NCI-H1436 (cell line): ENCODE measurements at regions not wholly inside any gene's neighbourhood (a gene's known extent, or its start where the extent isn't known, plus 50 kb on each side); places are given as distances from the start of the nearest gene placed in this dataset.

ENCODE experiments used
- DNase-seq: peaks from one replicate; lab custom pipeline; 2025; lab: John Stamatoyannopoulos, UW

GRCh38 chr13:86946734-86947133 is 724.4 kb upstream of the SLITRK5 start:
- DNase-seq, result no peak

GRCh38 chr13:86954341-86954740 is 716.8 kb upstream of the SLITRK5 start:
- no peak for DNase-seq

- DNase-seq, result no peak
Measured at GRCh38 chr13:86960876-86961275, 710.3 kb upstream of the SLITRK5 start.

- no peak for DNase-seq
Measured at GRCh38 chr13:86974251-86974994, 696.7 kb upstream of the SLITRK5 start.

DNA sequence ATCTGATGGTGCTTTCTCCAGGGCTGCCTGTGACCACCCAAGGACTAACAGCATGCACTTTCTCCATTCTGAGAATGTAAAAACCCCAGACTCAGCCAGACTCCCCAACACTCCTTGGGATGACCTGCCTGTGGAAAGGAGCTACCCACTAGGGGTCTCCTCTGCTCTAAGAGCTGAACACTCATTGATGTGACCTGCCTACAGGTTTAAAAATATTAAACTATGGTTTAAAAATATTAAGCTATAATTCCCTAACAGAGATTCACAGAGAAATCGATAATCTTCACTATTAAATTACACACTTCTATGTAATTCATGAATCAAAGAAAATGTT is 696.2 kb upstream of the SLITRK5 start:
- DNase-seq, result no peak

GRCh38 chr13:86976521-86977324 is 694.4 kb upstream of the SLITRK5 start:
- DNase-seq, result no peak

GRCh38 chr13:86986448-86986847 is 684.7 kb upstream of the SLITRK5 start:
- no peak for DNase-seq

- no peak for DNase-seq
Measured at GRCh38 chr13:86992251-86992650, 678.9 kb upstream of the SLITRK5 start.

DNA sequence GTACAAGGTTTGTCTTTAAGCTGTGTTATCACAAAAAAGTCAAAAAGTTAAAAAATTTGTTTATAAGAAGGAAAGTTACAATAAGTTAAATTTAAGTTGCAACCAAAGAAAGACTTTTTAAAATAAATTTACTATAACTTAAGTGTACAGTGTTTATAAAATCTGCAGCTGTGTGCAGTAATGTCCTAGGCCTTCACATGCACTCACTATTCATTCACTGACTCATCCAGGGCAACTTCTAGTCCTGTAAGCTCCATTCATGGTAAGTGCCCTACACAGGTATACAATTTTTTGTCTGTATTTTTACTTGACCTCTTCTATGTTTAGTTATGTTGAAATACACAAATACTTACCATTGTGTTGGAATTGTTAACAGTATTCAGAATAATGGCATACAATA is 667.9 kb upstream of the SLITRK5 start:
- DNase-seq, result no peak

DNA sequence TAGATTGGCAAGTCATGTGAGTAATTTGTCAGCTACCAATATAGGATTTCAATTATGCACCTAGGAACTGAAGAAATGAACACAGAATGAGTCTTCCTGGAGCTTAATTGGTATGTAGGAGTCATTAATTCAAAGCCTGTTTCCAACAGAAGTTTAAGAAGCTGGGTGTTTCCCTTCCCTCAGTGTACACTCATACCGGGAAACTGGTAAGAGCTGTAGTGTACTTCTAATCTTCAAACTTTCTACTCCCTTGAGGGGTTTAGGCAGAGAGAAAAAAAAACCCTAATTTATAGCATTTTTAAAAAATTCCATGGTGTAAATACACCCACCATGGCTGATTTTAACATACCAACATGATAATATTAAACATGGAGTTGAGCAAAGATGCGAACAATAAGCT is 665.7 kb upstream of the SLITRK5 start:
- DNase-seq, result no peak

GRCh38 chr13:87035526-87035925 is 635.6 kb upstream of the SLITRK5 start:
- DNase-seq, result no peak

GRCh38 chr13:87042946-87043345 is 628.2 kb upstream of the SLITRK5 start:
- no peak for DNase-seq

DNA sequence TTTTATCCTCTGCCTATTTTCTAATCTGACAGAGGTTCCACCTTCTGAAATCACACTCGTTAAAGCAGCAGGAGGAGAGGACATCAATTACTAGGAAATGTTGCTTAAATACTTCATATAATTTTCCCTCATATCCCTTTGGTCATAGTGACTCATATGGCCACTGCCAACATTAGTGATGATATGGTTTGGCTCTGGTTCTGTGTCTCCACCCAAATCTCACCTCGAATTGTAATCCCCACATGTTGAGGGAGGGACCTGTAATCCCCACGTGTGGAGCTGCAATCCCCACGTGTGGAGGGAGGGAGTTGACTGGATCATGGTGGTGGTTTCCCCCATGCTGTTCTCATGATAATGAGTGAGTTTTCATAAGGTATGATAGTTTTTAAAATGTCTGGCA is 618.4 kb upstream of the SLITRK5 start:
- no peak for DNase-seq

DNA sequence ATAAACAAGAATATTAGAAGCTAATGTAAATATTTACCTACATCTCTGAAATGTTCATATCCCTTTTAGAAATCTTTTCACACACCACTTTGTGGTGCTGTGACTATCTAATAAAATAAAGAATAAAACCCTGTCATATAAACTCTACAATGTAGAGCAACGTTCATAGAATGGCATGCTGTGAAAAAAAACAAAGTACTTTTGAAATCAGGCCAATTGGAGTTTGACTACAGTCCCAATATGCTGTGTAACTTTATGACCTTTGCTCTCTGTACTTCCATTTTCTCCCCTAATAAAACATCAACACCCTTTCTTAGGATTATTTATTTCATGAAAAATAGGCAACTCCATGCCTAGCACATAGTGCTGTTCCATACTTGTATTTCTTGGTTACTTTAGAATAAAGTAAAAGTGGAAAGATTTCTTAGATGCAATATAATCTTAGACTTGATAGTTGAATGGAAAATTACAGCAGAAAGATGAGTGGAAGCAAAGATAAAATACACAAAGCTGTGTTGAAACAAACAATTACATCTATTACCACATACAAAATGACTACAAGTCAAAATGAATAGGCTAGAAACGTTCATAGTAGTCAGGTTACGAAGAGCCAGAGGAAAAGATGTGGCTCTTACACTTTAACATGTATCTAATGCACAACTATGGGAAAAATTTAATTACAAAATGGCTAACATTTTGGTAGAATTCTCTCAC is 613.2 kb upstream of the SLITRK5 start:
- no peak for DNase-seq

DNA sequence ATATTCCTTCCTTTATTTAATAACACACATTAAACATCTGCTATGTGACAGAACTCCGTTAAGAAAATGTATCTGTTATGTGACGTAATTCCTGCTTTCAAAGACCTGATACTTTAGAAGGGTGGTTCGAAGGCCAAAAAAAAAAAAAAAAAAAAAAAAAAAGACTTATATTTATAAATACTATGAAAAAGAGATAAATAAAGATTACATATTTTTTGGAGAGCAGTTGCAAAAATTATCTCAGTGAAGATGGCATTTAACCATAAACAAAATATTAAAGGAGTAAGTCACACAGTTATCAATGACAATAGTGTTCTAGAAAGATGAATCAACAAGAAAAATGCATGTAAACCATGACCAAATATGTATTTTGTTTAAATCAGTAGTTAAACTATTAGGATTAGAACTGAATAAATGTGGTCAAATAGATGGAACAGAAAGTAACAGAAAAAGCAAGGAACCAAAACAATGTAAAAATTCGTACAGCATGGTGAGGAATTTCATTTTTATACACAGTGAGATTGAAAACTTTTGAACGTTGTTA is 612.3 kb upstream of the SLITRK5 start:
- DNase-seq, result no peak

DNA sequence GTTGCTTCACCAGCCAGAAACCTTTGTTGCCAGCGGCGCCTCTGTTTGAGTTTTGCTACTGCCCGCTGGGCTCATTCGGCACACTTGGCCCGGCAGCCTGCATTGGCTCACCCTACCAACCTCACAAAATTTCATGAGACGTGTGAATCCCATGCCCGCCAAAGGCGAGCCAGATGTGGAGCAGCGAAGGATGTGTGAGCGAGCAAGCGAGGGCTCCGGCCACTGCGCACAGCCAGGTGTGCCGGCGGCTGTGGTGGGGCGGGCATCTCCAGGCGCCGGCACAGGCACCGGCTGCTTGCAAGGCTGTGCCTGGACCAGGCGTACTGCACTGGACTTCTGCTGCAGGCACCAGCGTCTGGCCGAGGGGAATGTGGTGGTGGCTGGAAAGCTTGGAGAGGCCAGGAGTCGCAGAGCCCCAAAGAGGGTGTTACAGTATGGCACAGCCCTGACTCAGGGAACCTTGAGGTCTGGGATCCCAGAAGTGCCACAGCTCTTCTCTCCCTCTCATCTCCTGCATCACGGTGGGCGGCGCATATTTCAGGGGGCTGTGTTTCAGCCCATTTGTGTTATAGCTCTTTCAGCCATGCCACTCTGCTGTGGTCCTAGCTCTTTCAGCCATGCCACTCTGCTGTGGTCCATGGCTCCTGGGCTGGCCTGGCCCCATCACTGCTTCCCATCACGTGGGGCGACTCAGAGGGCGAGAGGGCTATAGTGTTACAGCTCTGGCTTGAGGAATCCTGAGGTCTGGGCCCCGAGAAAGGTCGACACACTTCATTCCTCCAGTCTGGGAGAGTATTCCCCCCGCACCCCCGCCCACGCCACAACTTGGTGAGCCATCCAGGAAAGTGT is 592.0 kb upstream of the SLITRK5 start:
- no peak for DNase-seq

DNA sequence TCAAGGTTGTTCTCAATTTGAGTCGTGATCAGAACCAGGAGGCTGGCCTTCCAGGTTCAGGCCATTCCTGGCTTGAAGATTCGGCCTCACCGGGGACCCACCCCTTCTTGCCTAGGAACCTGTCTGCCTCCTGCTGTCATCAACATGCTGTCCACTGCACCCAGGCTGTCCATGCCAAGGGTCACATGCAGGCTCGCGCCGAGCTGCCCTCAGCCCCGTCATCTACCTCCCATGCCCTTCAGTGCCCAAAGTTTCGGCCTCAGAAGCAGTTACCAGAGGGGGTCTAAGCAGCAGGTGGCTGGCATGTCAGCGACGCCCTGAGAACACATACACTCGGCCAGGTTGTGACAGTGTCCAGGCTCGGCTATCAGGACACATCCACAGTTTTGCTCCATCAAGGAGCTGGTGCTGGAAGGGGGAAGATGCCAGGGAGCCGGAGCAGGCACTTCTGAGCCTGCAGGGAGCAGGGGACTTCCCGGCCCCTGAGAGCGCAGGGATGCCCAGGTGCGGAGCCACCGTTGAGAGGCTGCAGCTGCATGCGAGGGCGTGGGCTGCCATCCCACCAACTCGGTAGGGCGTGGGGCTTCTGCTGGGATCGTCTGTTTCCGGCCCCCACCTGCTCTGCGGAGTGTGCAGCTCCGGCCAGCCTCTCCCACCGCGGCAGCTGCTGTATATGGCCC is 590.9 kb upstream of the SLITRK5 start:
- no peak for DNase-seq

DNA sequence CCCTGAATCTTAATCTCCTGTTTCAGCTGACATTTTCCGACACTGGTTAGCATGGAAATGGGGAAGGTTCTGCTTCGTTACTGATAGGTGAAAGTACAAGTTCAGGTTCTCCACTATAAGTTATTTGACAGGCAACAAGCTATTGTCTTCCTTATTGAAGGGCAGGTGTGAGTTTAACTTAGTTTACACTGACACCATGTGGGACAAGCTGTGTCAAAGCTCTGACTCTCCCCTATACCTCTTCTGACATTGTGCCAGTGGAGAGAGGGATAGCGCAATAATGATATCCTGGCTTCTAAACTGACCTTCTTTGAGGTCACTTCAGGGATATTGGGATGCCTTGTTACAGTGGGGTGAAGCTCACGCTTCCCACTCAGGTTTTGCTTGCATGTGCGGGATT is 587.0 kb upstream of the SLITRK5 start:
- DNase-seq, result no peak

DNA sequence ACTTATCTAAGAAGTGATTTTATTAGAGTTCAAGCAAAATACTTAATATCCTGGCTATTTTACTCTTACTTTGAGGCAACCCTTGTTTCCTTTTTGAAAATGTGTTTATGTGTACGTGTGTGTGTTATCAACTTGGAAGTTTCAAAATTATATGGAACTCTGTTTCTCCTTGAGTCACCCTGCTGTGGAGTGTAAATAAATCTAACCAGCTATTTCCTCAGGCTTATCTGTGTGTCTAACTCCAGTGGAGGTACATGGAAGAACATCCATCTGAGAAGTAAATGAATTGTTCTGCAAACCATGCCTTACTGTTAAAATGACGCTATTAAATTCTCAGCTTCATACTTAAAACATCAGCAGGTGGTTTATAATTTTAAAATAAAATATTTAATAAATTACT is 583.4 kb upstream of the SLITRK5 start:
- no peak for DNase-seq

- no peak for DNase-seq
Measured at GRCh38 chr13:87089391-87089790, 581.8 kb upstream of the SLITRK5 start.

DNA sequence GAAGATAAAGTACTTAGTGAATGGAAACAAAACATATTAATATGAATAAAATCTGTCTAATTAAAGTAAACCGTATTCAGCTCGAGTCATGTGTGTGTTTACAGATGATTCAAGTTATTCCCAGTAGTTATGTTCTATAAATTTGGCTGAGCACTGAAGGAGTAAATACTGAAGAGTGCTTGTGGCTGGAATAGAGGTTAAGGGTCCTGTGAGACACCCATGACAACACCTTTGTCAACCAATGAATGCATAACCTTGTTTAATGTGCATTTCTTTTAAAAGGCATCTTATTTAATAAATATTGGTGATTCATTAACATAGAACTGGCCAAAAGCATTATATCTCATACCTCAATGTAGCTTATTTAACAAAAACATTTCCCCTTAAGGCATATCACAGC is 577.8 kb upstream of the SLITRK5 start:
- DNase-seq, result no peak
